ENCODE measurements at regions not wholly inside any gene's neighbourhood (a gene's known extent, or its start where the extent isn't known, plus 50 kb on each side); places are given as distances from the start of the nearest gene placed in this dataset.

DNA sequence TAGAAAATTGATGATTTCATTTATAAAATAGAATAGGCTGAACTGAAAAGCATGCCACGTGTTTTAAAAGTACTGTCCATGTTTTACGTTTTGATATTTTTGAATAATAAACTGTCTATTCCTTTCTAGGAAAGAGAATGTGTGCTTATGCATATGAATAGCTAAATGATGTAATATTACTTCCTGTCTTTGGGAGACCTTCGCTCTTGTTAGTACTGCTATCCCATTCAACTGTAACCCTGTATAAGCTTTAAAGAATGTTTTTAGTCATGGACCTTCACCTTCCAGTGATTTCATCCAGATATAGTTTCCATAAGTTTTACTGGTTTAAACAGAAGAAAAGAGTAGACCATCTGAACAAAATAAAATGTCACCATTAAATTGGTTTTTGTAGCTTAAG lies 274.4 kb upstream of the SEMA3A start:
- no peak for DNase-seq

DNA sequence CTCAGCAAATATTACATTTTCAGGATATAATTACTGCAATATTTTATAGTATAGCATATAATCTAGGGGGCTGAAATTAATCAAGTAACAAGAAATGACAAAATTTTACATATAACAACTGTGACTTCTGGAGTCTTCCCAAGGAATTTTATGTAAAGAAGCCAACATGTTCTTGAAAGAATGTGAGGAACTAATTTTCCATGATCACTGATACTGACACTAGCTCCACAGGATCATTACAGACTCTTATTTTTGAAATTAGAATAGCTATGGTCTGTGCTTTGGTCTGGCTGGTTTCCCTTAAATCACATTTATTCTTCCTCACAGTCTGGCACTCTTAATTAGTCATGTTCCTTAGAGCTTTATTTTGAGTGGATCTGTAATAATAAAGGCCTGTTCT lies 267.7 kb upstream of the SEMA3A start:
- DNase-seq, result no peak

DNA sequence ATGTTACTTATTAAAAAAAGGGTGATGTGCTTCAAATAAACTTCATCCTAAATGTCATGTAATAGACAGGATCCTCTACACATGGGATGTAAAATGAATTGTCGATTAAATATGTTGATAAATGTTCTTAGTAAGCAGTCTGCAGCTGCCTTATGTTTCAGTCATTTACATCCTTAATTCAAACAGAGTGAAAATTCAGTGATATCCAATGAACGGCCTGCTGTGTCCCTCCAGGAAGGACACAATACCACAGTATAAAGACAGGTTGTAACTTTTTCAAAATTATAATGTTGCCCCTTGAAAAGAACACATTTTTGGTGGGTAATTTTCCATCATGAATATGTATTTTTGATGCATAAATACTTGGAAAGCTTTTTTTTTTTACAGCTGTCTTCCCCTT lies 266.5 kb upstream of the SEMA3A start:
- DNase-seq, result no peak

DNA sequence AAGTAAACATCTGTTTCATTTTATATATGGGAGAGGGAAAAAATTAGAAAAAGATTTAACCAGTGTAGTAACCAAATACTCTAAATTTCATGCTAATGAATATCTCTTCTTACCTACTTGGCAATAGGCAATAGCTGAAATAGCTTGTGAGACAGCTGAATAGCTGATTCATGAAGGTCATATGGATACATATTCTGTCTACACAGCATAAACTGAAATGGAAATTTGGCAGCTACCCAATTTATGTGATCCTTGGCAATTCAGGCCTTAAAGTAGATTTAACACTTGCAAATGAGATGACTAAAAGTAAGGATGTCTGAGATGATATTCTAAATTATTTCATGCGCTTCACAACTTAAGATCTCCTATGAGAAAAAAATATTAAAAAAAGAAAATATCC lies 261.2 kb upstream of the SEMA3A start:
- no peak for DNase-seq

DNA sequence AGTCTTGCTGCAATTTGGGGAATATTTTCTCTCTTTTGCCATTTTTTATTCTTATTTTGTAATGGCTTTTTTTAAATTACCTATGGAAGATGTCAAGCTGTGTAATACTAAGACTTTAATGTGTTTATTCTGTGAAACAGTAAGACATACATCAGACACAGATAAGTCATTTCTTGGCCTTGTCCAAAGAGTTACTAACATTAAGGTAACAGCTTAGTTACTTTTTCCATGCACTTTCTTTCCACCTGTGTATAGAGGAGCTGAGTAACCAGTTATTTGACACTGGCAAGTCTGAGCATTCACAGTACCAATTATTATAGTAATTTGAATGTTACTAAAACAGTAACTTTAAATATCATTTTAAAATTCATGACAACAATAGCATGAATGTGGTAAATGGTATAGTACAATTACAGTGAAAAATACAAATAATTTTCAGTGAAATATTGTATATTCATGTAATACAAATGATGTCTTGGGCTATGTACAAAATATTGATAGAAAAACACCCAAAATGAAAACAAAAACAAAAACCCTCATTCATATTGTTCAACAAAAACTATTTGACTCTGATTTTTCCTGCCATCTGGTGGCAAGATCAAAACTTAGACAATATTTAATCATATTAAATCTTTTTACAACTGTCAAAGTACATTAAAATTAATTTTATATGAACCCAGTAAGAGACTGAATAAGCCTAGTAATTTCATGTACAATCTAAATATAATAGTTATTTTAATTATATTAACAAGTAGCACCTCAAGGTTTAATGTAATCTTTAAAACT lies 259.8 kb upstream of the SEMA3A start:
- DNase-seq, result no peak

DNA sequence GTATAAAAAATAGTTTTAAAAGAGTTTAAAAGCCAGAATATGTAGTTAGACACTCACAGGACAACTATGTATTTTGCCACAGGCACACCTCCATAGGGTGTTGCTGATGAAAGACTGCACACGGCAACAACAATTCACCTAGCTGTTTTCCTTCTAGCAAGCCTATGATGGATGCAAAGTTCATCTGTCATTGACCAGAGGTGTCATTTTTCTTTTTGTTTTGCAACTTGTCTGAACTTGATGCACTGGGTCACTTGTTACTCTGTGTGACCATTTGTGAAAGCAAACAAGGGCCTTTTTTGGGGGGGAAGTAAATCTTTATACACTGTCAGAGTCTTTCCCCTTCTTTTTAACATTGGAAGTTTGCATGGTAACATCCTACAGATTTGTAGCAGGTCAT lies 258.0 kb upstream of the SEMA3A start:
- DNase-seq, result no peak

DNA sequence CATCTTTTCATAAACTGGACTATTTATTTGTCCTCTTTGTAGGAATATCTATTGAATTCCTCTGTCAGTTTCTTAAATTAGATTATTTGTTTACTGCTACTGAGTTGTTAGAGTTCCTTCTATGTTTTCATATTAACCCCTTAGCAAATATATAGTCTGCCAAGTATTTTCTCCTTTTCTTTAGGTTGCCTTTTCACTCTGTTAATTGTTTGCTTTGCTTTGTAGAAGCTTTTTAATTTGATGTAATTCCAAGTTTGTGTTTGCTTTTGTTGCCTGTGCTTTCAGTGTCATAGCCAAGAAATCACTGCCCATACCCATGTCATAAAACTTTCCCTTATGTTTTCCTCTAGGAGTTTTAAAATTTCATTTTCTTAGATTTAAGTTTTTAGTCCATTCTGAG lies 256.2 kb upstream of the SEMA3A start:
- DNase-seq, result no peak

DNA sequence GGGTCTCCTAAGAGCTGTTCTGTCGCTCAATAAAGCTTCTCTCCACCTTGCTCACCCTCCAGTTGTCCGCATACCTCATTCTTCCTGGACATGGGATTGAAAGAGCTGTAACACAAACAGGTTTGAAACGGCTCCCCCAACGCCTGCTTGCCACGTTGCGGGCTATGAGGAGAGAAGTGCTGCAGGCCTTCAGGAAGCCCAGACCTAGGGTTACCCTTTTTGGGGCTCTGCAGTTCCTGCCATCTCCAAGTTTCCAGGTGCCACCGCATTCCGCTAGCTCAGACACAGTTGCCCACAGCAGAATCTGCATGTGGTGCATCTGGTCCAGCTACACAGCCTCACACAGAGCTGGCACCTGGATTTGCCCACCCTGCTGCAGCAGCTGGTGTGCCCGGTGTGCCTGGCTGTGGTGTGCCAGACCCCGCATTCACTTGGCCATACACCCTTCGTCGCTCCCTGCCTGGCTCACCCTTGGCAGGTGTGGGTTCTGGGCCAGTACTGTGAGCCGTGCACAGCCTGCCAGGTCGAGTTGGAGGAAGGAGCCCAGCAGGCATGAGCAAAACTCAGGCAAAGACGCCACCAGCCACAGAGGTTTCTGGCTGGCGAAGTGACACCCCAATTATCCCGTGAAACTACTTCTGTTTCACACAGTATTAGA lies 253.2 kb upstream of the SEMA3A start:
- no peak for DNase-seq

DNA sequence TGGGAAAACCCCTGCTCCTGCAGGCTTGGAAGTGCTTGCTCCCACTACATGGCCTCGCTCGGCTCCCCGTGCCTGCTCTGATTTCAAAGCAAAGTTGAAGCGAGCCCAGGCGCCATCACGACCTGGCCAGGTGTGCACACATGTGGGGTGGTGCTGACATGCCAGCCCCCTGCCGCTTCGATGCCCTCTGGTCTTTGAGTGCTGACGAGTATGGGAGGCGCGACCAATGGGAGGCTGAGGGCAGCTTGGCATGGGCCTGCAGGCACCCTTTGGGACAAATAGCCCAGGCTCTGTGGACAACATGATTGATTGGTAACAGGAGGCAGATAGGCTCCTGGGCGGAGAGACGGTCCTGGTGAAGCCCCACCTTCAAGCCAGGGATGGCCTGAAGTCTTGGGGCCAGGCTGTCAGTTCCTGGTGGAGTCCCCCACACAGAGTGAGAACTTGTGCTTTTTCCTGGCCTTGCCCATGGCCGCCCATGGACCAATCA lies 252.4 kb upstream of the SEMA3A start:
- no peak for DNase-seq

DNA sequence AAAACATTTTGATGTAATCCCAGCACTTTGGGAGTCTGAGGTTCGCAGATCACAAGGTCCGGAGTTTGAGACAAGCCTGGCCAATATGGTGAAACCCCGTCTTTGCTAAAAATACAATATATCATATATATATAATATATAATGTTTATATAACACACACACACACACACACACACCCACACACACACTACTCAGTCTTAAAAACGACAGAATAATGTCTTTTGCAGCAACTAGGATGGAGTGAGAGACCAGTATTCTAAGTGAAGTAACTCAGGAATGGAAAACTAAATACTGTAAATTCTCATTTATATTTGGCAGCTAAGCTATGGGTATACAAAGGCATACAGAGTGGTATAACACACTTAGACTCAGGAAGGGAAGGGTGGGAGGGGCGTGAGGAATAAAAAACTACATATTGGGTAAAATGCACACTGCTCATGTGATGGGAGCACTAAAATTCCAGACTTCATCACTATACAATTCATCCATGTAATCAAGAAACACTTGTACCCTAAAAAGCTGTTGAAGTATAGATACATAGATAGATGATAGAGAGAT lies 231.2 kb upstream of the SEMA3A start:
- DNase-seq, result no peak

DNA sequence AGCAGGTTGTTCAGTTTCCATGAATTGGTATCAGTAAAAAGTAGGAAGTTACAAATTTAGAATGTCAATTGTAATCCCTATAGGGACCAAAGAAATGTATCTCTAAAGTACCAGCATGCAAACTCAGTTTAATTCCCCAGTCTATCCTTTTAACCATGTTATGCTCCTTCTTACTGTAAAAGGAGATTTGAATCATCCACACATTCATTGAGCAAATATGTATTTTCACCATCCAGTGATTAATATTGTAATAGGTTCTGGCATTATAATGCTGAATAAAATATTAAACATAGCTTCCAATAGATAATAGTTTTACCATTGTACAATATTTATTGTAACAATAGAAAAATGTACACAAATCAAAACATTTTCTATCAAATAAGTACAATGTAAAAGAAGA lies 228.2 kb upstream of the SEMA3A start:
- DNase-seq, result no peak

DNA sequence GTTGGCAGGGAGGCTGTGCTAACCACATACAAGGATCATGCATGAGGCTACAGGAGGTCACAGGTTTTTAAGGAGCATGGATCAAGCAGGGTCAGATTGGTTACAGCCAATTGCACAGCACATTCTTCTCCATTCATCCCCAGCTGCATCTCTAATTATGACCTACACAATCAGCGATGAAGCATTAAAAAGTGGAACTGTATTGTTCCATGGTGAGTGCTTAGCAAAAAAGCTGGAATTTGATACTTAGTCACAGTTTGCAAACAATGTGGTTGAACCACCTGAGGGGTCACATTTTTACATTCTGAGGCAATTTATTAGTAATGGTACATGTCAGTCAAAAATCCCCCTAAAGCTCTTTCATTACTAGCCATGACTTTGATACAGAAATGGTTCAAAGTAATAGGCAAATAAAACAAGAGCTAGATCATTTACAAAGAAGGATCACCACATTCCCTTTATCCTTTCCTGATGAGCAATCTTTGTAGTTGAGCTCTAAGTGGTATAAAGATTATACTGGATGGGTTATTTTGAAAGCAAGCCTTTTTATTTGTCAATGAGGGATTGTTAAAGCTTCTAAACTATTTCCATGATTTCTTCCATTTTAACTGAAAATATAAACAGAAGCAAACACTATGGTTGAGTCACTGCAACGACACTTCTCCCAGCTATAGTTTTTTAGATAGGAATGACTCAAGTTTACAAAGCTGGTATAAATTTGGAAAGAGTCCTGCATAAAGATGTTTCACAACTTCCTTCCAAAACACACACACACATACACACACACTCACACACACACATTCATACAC lies 217.8 kb upstream of the SEMA3A start:
- no peak for DNase-seq

DNA sequence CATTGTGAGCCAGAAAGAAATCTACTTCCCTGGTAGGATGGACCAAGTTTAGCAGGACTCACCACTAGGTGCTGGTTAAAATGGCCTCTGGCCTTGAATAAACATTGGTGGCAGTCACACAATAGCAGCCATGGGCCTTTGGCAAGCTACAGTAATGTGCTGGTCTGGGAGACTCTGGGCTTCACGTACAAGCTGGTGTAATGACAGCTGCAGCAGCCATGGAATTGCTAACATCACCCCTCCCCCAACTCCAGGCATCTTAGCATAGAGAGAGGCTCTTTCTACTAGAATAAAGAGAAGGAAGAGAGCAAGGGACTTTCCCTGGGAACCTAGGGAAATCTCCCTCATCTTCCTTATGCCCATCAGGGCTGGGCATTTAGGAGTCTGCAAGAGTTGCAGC lies 205.1 kb upstream of the SEMA3A start:
- DNase-seq, result no peak

DNA sequence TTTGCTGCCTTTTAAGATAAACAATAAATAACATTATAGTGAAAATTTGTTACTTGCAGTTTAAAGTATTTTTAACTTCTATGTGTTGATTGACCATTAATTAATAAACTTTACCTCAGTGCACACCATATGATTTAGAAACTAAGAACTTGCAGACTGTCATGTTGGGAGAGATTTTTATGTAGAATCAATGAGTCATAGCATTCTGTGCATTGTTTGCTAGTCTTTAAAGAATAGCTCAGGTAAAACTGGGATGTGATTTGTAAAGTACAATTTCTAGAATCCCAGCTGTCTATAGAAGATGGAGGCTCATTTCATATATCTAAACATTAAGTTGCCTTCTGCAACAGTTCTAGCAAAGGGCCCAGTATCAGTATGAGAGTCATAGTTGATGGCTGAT lies 199.6 kb upstream of the SEMA3A start:
- no peak for DNase-seq

DNA sequence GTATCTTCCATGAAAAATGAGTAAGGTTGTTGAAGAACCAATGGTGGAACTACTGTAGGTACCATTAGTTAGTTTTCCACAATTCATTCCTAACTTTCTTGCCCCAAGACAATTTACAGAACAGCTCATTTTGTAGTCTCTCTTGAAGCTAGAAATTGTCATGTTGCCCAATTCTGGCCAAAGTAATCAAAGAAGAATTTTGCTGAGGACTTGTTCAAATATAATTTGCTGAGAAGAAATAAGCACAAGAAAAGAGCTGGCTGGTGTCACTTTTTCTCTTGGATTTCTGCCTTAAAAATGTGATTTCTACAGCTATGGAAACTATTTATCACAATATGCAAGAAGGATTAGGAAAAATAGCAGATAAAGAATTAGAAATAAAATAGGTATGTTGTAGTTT lies 199.2 kb upstream of the SEMA3A start:
- DNase-seq, result no peak

DNA sequence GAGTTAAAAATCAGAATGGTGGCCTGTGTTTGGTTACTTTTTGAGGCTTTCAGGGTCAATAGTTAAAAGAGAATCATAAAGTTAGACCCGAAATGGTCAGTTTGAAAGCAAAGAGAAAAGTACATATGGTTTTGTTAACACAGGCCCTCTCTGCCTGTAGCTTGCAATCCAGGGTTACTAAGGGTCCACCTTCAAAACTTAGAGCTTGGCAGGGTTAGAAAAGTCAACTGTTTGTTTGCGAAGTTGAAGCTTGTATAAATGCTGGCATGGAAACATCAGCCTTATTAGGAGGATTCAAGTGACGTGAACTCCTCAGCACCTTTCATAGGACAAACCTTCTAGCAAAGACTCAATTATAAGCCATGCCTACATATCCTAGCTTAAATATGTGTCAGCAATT lies 196.3 kb upstream of the SEMA3A start:
- no peak for DNase-seq

DNA sequence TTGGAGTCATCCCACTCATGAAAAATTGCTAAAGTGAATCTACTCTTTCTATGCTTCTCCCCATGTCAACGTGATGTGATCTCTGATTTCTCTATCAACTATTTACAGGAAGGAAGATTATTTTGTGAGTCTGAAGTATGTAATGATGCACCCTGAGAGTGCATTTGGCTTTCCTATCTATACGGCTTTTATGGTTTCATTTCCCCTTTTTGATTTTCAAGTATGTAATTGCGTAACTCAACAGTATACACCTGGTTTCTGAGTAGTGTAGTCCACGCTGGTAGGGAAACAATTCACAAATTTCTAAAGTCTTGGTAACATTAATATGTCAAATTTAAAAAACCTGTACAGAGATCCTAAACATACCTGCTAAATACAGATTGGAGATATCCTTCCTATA lies 194.7 kb upstream of the SEMA3A start:
- DNase-seq, result no peak

DNA sequence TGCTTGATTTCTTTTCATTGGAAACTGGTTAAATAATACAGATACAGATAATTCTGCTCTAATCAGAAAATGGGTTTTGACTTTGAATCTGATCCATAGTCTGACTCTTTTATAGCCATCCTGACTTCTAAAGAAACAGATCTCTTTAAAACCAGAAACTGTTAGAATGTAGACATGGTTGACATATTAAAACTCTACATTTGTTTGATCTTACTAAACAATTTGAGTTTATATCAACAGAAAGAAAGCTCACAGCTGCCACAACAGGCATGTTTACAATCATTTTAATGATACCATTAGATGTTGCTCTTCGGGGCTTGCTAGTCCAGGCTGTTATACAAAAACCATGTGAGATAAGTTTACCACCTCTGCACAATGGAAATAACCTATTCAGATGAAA lies 193.0 kb upstream of the SEMA3A start:
- DNase-seq, result no peak

DNA sequence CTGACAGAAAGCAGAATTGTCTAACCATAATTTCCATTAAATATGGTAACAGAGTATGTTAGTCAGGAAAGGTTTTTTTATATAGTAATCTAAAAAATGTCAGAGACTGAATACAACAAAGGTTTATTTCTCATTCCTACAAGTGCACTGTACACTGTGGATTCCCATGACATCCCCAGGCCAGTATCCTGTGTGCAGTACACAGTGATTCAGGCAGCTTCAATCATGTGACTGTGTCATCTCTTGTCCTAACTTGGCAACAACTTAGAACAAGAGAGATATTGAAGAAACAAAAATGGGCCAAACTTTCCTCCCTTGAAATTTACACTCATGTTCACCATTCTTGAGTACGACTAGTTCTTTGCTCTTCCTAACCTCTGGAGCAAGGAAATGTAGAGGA lies 189.8 kb upstream of the SEMA3A start:
- no peak for DNase-seq

DNA sequence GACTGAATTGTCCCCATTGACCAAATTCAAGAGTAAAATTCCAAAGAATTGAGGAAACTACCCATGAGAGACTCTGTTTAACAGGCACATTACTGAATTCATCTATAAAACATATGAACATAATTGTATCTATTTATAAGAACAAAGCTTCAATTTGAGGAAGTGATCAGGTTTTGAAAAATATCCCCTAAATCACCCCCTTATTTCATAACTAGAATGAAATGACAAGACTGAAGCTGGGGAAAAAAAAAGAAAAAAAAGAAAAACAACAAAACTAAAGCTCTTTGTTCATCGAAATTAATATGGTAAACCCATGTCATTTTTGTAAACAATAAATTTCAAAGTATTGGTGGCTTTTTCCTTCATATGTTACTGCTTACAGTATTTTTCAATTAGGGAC lies 184.9 kb upstream of the SEMA3A start:
- no peak for DNase-seq

DNA sequence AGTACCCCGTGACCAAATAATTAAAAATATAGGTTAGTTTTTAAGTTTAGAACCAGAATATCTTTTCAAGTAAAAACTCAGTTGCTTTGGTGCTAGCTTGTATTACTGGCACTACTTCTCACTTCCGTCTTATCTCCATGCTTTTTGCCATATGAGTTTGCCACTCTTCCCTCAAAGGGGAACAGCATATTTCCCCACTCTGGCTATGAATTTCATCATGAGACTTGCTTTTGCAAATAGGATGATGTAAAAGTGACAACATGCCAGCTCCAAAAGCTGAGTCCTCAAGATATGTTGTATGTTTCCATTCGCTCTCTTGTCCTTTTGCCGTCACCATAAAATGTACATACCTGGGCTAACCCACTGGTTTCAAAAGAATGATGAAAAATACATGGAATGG lies 178.1 kb upstream of the SEMA3A start:
- DNase-seq, result no peak

DNA sequence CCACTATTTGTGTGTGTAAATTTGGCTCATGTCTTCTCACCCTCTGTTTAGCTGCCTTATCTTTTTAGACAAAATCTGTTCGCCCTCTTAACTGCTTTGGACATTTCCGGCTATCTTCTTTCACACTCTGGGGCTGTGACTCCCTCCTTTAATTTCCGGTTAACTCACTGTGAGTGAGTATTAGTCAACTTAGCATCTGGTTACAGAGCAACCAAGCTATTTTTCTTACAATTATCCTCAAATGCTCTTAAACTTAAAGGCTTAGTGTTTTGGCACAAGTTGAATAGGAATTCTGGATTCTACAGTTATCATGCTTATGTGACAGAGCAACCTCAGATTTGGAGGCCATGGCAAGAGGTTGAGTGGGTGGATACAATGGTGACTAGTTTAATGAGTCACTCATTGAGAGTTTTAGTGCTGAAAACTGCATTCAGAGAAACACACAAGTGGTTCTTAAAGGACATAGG lies 177.6 kb upstream of the SEMA3A start:
- no peak for DNase-seq

DNA sequence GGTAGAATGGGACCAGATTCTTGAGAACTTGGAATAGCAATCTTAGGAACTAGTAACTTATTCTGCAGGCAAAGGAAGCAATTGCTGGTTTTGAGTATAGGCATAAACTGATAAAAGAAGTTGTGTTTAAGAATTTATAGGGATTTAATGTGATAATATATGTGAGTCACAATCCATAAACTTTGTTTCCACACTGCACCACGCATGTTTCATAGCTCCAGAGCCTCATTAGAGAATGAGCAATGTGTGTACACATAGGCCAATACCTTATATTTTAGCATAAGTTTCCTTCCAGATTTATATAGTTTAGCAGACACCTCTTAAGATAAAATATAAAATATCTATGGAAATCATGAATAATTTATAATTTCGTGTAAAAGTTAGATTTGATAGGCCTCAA lies 175.5 kb upstream of the SEMA3A start:
- DNase-seq, result no peak

DNA sequence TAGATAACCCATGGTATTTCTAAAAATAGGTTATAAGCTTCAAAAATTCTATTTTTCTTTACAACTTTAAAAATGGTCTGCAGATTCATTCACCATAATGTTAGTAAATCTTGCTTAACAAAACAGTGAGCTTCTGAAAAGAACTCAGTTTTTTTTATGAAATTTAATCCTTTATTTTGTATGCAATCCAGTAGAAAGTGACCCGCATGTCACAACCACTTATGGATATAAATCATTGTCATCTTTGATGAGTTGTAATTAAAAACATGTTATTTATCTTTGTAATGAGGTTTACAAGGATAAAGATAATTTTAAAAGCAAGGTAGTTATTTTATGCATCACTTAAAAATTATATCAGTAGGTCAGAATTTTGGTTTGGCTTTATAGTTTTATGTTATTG lies 173.5 kb upstream of the SEMA3A start:
- DNase-seq, result no peak

Measured in NCI-H1092 (cell line).